Left lung (tissue), 4 donors: ENCODE measurements at regions not wholly inside any gene's neighbourhood (a gene's known extent, or its start where the extent isn't known, plus 50 kb on each side); places are given as distances from the start of the nearest gene placed in this dataset.
A peak's percentile ranks its signal among the peaks of the same experiment; 100 is the strongest.

ENCODE experiments used
- ATAC-seq: fragments of 200-7000 bp; cut with Tn5 transposase; one replicate; pipeline ENCODE4 v1.9.1; 2020; ENCODE audit warnings: moderate library complexity
- DNase-seq, 4 donors: peaks; one replicate each; pipeline ENCODE4 v3.0.0-alpha.2; 2013 to 2020
- H3K27ac ChIP-seq, 2 donors: fragments of 200-600 bp; sonication (generic) in 1 of 2; one replicate each; pipeline versions ENCODE4 v1.5.0 to v1.8.0; 2020 to 2021
- H3K27me3 ChIP-seq, 2 donors: fragments of 200-600 bp; sonication (generic) in 1 of 2; one replicate each; pipeline versions ENCODE4 v1.5.0 to v1.8.0; 2020 to 2021
- H3K36me3 ChIP-seq, 2 donors: fragments of 200-600 bp; sonication (generic) in 1 of 2; one replicate each; pipeline versions ENCODE4 v1.5.0 to v1.8.0; 2020 to 2021
- H3K4me1 ChIP-seq, 2 donors: fragments of 200-600 bp; one replicate each; pipeline ENCODE4 v1.8.0; 2021
- H3K4me3 ChIP-seq, 2 donors: fragments of 200-600 bp; sonication (generic) in 1 of 2; one replicate each; pipeline versions ENCODE4 v1.5.0 to v1.8.0; 2020 to 2021; ENCODE audit warnings: mild to moderate bottlenecking in 1 of 2
- H3K9me3 ChIP-seq, 2 donors: fragments of 200-600 bp; sonication (generic) in 1 of 2; one replicate each; pipeline versions ENCODE4 v1.5.0 to v1.8.0; 2020 to 2021
- CTCF ChIP-seq, 2 donors: fragments of 200-600 bp; sonication (generic) in 1 of 2; IDR thresholded peaks; one replicate each; pipeline versions ENCODE4 v1.5.0 to v1.8.0; 2021; ENCODE audit warnings: antibody characterized with exemption in 2 of 2
- intact Hi-C, 2 donors: fragments of 100-400 bp; cut with DNase I; formaldehyde crosslinking; loops; one replicate each; pipeline versions ENCODE4 v1.11.2 to v1.14.2; 2022
- donor health status: DM: no; HTN: yes; CAD: no.
- donor health status: DM: no; HTN: no; CAD: no.

- Histone ChIP-seq H3K4me1 (no peaks in the 10 kb centered on the region), H3K36me3 (no peaks in the 10 kb centered on the region), H3K27me3 (peaks cover 0 to 36% of the 10 kb centered on the region in 2 donors), H3K27ac (no peak overlapping the region), H3K4me3 (no peak overlapping the region), H3K9me3 (no peaks in the 10 kb centered on the region)
- ATAC-seq (no peak), DNase-seq (peak in 2 of 4 donors; percentile 15 to 23)
- no peak for TF ChIP-seq CTCF (IDR thresholded peaks at IDR 0.05)
- intact Hi-C loops, result no loop called here
These were observed 71.5 kb upstream of the CTDP1 start for GRCh38 chr18:79608069-79608468.

DNA sequence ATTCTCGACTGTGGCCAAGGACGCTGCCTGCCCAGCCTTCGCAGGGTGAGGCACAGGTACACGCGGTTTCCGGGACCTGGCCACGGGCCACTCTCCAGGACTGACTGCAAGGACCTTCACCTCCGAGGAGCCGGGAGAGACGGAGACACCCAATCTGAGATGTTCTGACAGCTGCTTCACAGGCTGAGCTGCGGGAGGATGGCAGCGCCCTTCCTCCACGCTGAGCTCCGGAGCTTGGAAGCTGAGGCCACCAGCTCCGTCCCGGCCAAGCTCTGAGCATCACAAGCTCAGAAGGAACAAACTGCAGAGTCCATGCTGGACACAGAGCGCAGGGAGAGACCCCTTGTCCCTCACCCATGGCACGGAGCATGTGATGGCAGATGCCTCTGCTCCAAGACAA, 71.1 kb upstream of the CTDP1 start:
- no peak for TF ChIP-seq CTCF (IDR thresholded peaks at IDR 0.05)
- no peak overlapping the region for H3K4me3 ChIP-seq
- H3K27me3 ChIP-seq, result peaks cover 0 to 40% of the 10 kb centered on the region in 2 donors
- H3K27ac ChIP-seq, result no peak overlapping the region
- no peak for ATAC-seq
- no peaks in the 10 kb centered on the region for H3K9me3 ChIP-seq
- intact Hi-C loops, result no loop called here
- no peaks in the 10 kb centered on the region for H3K4me1 ChIP-seq
- no peaks in the 10 kb centered on the region for H3K36me3 ChIP-seq
- peak in 2 of 4 donors; percentile 22 to 57 for DNase-seq

- intact Hi-C loops, result no loop called here
- Histone ChIP-seq H3K27me3 (peaks cover 0 to 45% of the 10 kb centered on the region in 2 donors), H3K36me3 (no peaks in the 10 kb centered on the region), H3K4me1 (no peaks in the 10 kb centered on the region), H3K4me3 (no peak overlapping the region), H3K9me3 (no peaks in the 10 kb centered on the region), H3K27ac (no peak overlapping the region)
- no peak for TF ChIP-seq CTCF (IDR thresholded peaks at IDR 0.05)
- DNase-seq (peak in 2 of 4 donors; percentile 16 to 53), ATAC-seq (no peak)
These were observed 70.6 kb upstream of the CTDP1 start for GRCh38 chr18:79608999-79609461.

DNA sequence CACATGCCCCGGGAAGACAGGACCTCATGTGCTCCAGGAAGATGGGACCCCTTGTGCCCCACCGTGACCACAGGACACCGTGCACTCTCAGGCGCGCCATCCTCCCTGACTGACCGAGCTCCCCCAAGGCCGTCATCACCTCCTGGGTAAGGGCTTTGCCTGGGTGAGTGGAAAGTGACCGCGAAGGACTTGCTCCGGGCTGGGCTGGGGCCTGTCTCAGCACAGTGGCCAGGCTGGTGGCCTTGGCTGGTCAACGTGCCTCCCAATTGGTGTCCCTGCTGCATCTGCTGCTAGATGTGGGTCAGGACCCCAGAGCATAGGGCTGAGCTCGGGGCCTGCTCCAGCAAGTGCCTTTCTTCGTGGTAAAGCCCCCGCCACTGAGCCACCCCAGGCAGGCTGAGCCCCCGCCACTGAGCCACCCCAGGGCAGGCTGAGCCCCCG, 69.7 kb upstream of the CTDP1 start:
- TF ChIP-seq CTCF (IDR thresholded peaks at IDR 0.05), result no peak
- intact Hi-C loops, result no loop called here
- peaks cover 0 to 54% of the 10 kb centered on the region in 2 donors for H3K27me3 ChIP-seq
- no peaks in the 10 kb centered on the region for H3K36me3 ChIP-seq
- peak in 2 of 4 donors; percentile 31 to 57 for DNase-seq
- no peak overlapping the region for H3K4me3 ChIP-seq
- H3K4me1 ChIP-seq, result no peaks in the 10 kb centered on the region
- H3K27ac ChIP-seq, result no peak overlapping the region
- no peaks in the 10 kb centered on the region for H3K9me3 ChIP-seq
- no peak for ATAC-seq

GRCh38 chr18:79610461-79611039, 69.1 kb upstream of the CTDP1 start:
- H3K9me3 ChIP-seq, result no peaks in the 10 kb centered on the region

More at GRCh38 chr18:79610461-79611039, 69.1 kb upstream of the CTDP1 start:
- Histone ChIP-seq H3K36me3 (no peaks in the 10 kb centered on the region), H3K4me1 (no peaks in the 10 kb centered on the region), H3K27ac (no peak overlapping the region), H3K27me3 (peaks cover 0 to 61% of the 10 kb centered on the region in 2 donors), H3K4me3 (no peak overlapping the region)
- intact Hi-C loops, result no loop called here
- no peak for TF ChIP-seq CTCF (IDR thresholded peaks at IDR 0.05)
- ATAC-seq (peak; percentile 30), DNase-seq (peak in 2 of 4 donors; percentile 30 to 53)
